CD4-positive, alpha-beta memory T cell (primary cell): ENCODE measurements at regions not wholly inside any gene's neighbourhood (a gene's known extent, or its start where the extent isn't known, plus 50 kb on each side); places are given as distances from the start of the nearest gene placed in this dataset.
"Not testable (repeated sequence)": the region's sequence is repeated elsewhere in the genome, so short reads cannot be mapped to it uniquely, and the experiment has no call there.

Source experiments
- CTCF ChIA-PET: fragments of 350-600 bp; sonication (Branson Sonifier 250); formaldehyde crosslinking; loops from one replicate; lab custom pipeline; 2021; ENCODE audit warnings: inconsistent platforms; ENCODE audit not compliant: partially characterized antibody; lab: Charles Lee
- POLR2A ChIA-PET: fragments of 350-600 bp; sonication (Branson Sonifier 250); formaldehyde crosslinking; loops from one replicate; lab custom pipeline; 2021; ENCODE audit not compliant: partially characterized antibody; lab: Charles Lee
- DNase-seq, 5 donors: peaks; one replicate each; pipeline versions ENCODE4 v3.0.0 to v3.0.0-alpha.2; 2020 to 2022; ENCODE audit warnings: mixed read lengths in 1 of 5
- H3K27ac ChIP-seq: one replicate; pipeline ENCODE4 v1.7.0; 2013; ENCODE audit warnings: low read depth, low read length
- H3K27me3 ChIP-seq: 2 replicates; pipeline ENCODE4 v1.7.0; 2013; ENCODE audit warnings: mild to moderate bottlenecking, low read length, moderate library complexity; ENCODE audit not compliant: insufficient read depth
- H3K36me3 ChIP-seq: 2 replicates; pipeline ENCODE4 v1.7.0; 2013; ENCODE audit warnings: mild to moderate bottlenecking, low read length, moderate library complexity; ENCODE audit not compliant: insufficient read depth
- H3K4me1 ChIP-seq: 2 replicates; pipeline ENCODE4 v1.7.0; 2013; ENCODE audit warnings: mild to moderate bottlenecking, low read length, moderate library complexity; ENCODE audit not compliant: insufficient read depth
- H3K4me3 ChIP-seq, 2 donors: one replicate each; pipeline ENCODE4 v1.7.0; 2013; ENCODE audit warnings: low read length in 2 of 2, mild to moderate bottlenecking in 1 of 2
- H3K9me3 ChIP-seq, 2 donors: one replicate each; pipeline ENCODE4 v1.7.0; 2013; ENCODE audit warnings: low read length in 2 of 2, control low read depth in 1 of 2; ENCODE audit not compliant: control insufficient read depth in 1 of 2
- H3K27ac Mint-ChIP-seq, 7 donors: one replicate each; pipeline ENCODE4 v1.8.0; 2020 to 2021; ENCODE audit warnings: mixed read lengths in 7 of 7, mild to moderate bottlenecking in 6 of 7, inconsistent platforms in 3 of 7, moderate library complexity in 3 of 7
- H3K27me3 Mint-ChIP-seq, 2 donors: one replicate each; pipeline ENCODE4 v1.8.0; 2020 to 2021; ENCODE audit warnings: mixed read lengths in 2 of 2
- H3K36me3 Mint-ChIP-seq, 2 donors: one replicate each; pipeline ENCODE4 v1.8.0; 2020 to 2021; ENCODE audit warnings: mixed read lengths in 2 of 2, inconsistent platforms in 1 of 2, mild to moderate bottlenecking in 1 of 2
- H3K4me1 Mint-ChIP-seq, 4 donors: one replicate each; pipeline ENCODE4 v1.8.0; 2020 to 2021; ENCODE audit warnings: mixed read lengths in 4 of 4, mild to moderate bottlenecking in 1 of 4
- H3K4me3 Mint-ChIP-seq, 8 donors: one replicate each; pipeline ENCODE4 v1.8.0; 2020 to 2021; ENCODE audit warnings: mixed read lengths in 8 of 8, mild to moderate bottlenecking in 7 of 8, moderate library complexity in 6 of 8, inconsistent platforms in 3 of 8
- H3K9me3 Mint-ChIP-seq, 8 donors: one replicate each; pipeline ENCODE4 v1.8.0; 2020 to 2021; ENCODE audit warnings: mixed read lengths in 8 of 8, mild to moderate bottlenecking in 5 of 8, inconsistent platforms in 3 of 8, moderate library complexity in 1 of 8
- intact Hi-C: fragments of 100-400 bp; cut with micrococcal nuclease; formaldehyde crosslinking; loops from one replicate; pipeline ENCODE4 v1.15.1; 2023

GRCh38 chr2:184367211-184367610, 231.1 kb upstream of the ZNF804A start:
- ChIA-PET POLR2A (no interaction called here), CTCF (no interaction called here)
- Histone ChIP-seq H3K4me1 (no peaks in the 10 kb centered on the region), H3K9me3 (no peaks in the 10 kb centered on the region), H3K27me3 (no peaks in the 10 kb centered on the region), H3K27ac (no peak overlapping the region), H3K4me3 (no peak overlapping the region), H3K36me3 (no peaks in the 10 kb centered on the region)
- intact Hi-C loops, result no loop called here
- H3K4me1 Mint-ChIP-seq, result no peaks in the 10 kb centered on the region
- no peak overlapping the region for H3K4me3 Mint-ChIP-seq
- H3K9me3 Mint-ChIP-seq, result peaks cover 0 to 7% (median 0%) of the 10 kb centered on the region in 8 donors
- no peaks in the 10 kb centered on the region for H3K27me3 Mint-ChIP-seq
- H3K27ac Mint-ChIP-seq, result no peak overlapping the region
- no peak for DNase-seq
- H3K36me3 Mint-ChIP-seq, result no peaks in the 10 kb centered on the region

GRCh38 chr2:184369307-184369706, 229.0 kb upstream of the ZNF804A start:
- DNase-seq, result no peak
- no peaks in the 10 kb centered on the region for H3K36me3 ChIP-seq
- peaks cover 0 to 8% (median 0%) of the 10 kb centered on the region in 8 donors for H3K9me3 Mint-ChIP-seq
- no peaks in the 10 kb centered on the region for H3K27me3 Mint-ChIP-seq
- ChIA-PET CTCF (no interaction called here), POLR2A (no interaction called here)
- H3K27ac ChIP-seq, result no peak overlapping the region
- no peaks in the 10 kb centered on the region for H3K4me1 ChIP-seq
- no peaks in the 10 kb centered on the region for H3K27me3 ChIP-seq
- no peak overlapping the region for H3K27ac Mint-ChIP-seq
- no peaks in the 10 kb centered on the region for H3K9me3 ChIP-seq
- H3K4me3 ChIP-seq, result no peak overlapping the region
- no peaks in the 10 kb centered on the region for H3K4me1 Mint-ChIP-seq
- intact Hi-C loops, result no loop called here
- H3K4me3 Mint-ChIP-seq, result no peak overlapping the region
- H3K36me3 Mint-ChIP-seq, result no peaks in the 10 kb centered on the region

GRCh38 chr2:184370954-184371353, 227.4 kb upstream of the ZNF804A start:
- CTCF ChIA-PET, result no interaction called here
- DNase-seq, result no peak
- POLR2A ChIA-PET, result no interaction called here
- Histone ChIP-seq H3K27me3 (no peaks in the 10 kb centered on the region), H3K27ac (no peak overlapping the region), H3K9me3 (no peaks in the 10 kb centered on the region), H3K4me1 (no peaks in the 10 kb centered on the region), H3K4me3 (no peak overlapping the region), H3K36me3 (no peaks in the 10 kb centered on the region)
- Mint-ChIP-seq H3K27ac (no peak overlapping the region), H3K9me3 (peaks cover 0 to 9% (median 0%) of the 10 kb centered on the region in 8 donors), H3K4me1 (no peaks in the 10 kb centered on the region), H3K36me3 (no peaks in the 10 kb centered on the region), H3K27me3 (no peaks in the 10 kb centered on the region), H3K4me3 (no peak overlapping the region)
- intact Hi-C loops, result no loop called here

GRCh38 chr2:184371641-184372040, 226.7 kb upstream of the ZNF804A start:
- no peaks in the 10 kb centered on the region for H3K4me1 Mint-ChIP-seq

GRCh38 chr2:184372484-184372883, 225.8 kb upstream of the ZNF804A start:
- Histone ChIP-seq H3K4me1 (no peaks in the 10 kb centered on the region), H3K27ac (no peak overlapping the region), H3K27me3 (no peaks in the 10 kb centered on the region), H3K9me3 (no peaks in the 10 kb centered on the region), H3K36me3 (no peaks in the 10 kb centered on the region), H3K4me3 (no peak overlapping the region)
- H3K27ac Mint-ChIP-seq, result no peak overlapping the region
- no peak overlapping the region for H3K4me3 Mint-ChIP-seq
- ChIA-PET CTCF (no interaction called here), POLR2A (no interaction called here)
- no peaks in the 10 kb centered on the region for H3K36me3 Mint-ChIP-seq
- intact Hi-C loops, result no loop called here
- H3K9me3 Mint-ChIP-seq, result peaks cover 0 to 7% (median 2%) of the 10 kb centered on the region in 8 donors
- no peaks in the 10 kb centered on the region for H3K4me1 Mint-ChIP-seq
- no peak for DNase-seq
- no peaks in the 10 kb centered on the region for H3K27me3 Mint-ChIP-seq

More at GRCh38 chr2:184371641-184372040, 226.7 kb upstream of the ZNF804A start:
- ChIA-PET POLR2A (no interaction called here), CTCF (no interaction called here)
- DNase-seq, result no peak
- H3K4me3 Mint-ChIP-seq, result no peak overlapping the region
- no peak overlapping the region for H3K27ac Mint-ChIP-seq
- peaks cover 0 to 9% (median 0%) of the 10 kb centered on the region in 8 donors for H3K9me3 Mint-ChIP-seq
- Histone ChIP-seq H3K27ac (no peak overlapping the region), H3K4me1 (no peaks in the 10 kb centered on the region), H3K4me3 (no peak overlapping the region), H3K36me3 (no peaks in the 10 kb centered on the region), H3K9me3 (no peaks in the 10 kb centered on the region), H3K27me3 (no peaks in the 10 kb centered on the region)
- no peaks in the 10 kb centered on the region for H3K36me3 Mint-ChIP-seq
- intact Hi-C loops, result no loop called here
- no peaks in the 10 kb centered on the region for H3K27me3 Mint-ChIP-seq

GRCh38 chr2:184394642-184395041, 203.7 kb upstream of the ZNF804A start:
- intact Hi-C loops, result no loop called here
- no peaks in the 10 kb centered on the region for H3K36me3 Mint-ChIP-seq
- no peaks in the 10 kb centered on the region for H3K27me3 Mint-ChIP-seq
- no peaks in the 10 kb centered on the region for H3K27me3 ChIP-seq
- no peak overlapping the region for H3K27ac Mint-ChIP-seq
- ChIA-PET CTCF (no interaction called here), POLR2A (no interaction called here)
- H3K36me3 ChIP-seq, result no peaks in the 10 kb centered on the region
- H3K4me1 Mint-ChIP-seq, result no peaks in the 10 kb centered on the region
- no peak overlapping the region for H3K4me3 ChIP-seq
- H3K27ac ChIP-seq, result no peak overlapping the region
- peaks cover 0 to 12% (median 2%) of the 10 kb centered on the region in 8 donors for H3K9me3 Mint-ChIP-seq
- no peak for DNase-seq
- H3K9me3 ChIP-seq, result peaks cover 0 to 3% of the 10 kb centered on the region in 2 donors
- no peak overlapping the region for H3K4me3 Mint-ChIP-seq
- H3K4me1 ChIP-seq, result no peaks in the 10 kb centered on the region

GRCh38 chr2:184402381-184402780, 195.9 kb upstream of the ZNF804A start:
- CTCF ChIA-PET, result no interaction called here
- Mint-ChIP-seq H3K27ac (no peak overlapping the region), H3K9me3 (peaks cover 0 to 16% (median 5%) of the 10 kb centered on the region in 8 donors), H3K36me3 (no peaks in the 10 kb centered on the region), H3K4me3 (no peak overlapping the region), H3K4me1 (no peaks in the 10 kb centered on the region), H3K27me3 (no peaks in the 10 kb centered on the region)
- no peaks in the 10 kb centered on the region for H3K27me3 ChIP-seq
- DNase-seq, result no peak
- no peak overlapping the region for H3K27ac ChIP-seq
- intact Hi-C loops, result no loop called here
- H3K4me1 ChIP-seq, result no peaks in the 10 kb centered on the region
- no peaks in the 10 kb centered on the region for H3K36me3 ChIP-seq
- no peaks in the 10 kb centered on the region for H3K9me3 ChIP-seq
- POLR2A ChIA-PET, result no interaction called here
- no peak overlapping the region for H3K4me3 ChIP-seq

GRCh38 chr2:184407041-184407630, 191.2 kb upstream of the ZNF804A start:
- H3K27ac ChIP-seq, H3K27me3 ChIP-seq, H3K4me3 ChIP-seq, H3K27ac Mint-ChIP-seq, DNase-seq, H3K4me3 Mint-ChIP-seq, H3K4me1 ChIP-seq, H3K36me3 ChIP-seq, H3K36me3 Mint-ChIP-seq, H3K9me3 ChIP-seq, intact Hi-C loops, H3K4me1 Mint-ChIP-seq, POLR2A ChIA-PET, CTCF ChIA-PET, H3K27me3 Mint-ChIP-seq: not testable (repeated sequence)
- peaks cover 0 to 13% (median 5%) of the 10 kb centered on the region in 8 donors for H3K9me3 Mint-ChIP-seq
